Retinal pigment epithelial cell (primary cell): ENCODE measurements at regions not wholly inside any gene's neighbourhood (a gene's known extent, or its start where the extent isn't known, plus 50 kb on each side); places are given as distances from the start of the nearest gene placed in this dataset.

Source experiments
- DNase-seq: peaks from one replicate; pipeline ENCODE4 v3.0.0-alpha.2; 2010; ENCODE audit warnings: low read depth
- H3K4me3 ChIP-seq: 2 replicates; pipeline ENCODE4 v1.5.1; 2011; ENCODE audit warnings: mild to moderate bottlenecking, low read length, control low read depth, moderate library complexity
- CTCF ChIP-seq: conservative IDR thresholded peaks from 2 replicates; pipeline ENCODE4 v1.5.1; 2011; ENCODE audit warnings: low read depth, low read length, control low read depth, inconsistent platforms

- H3K4me3 ChIP-seq, result no peak overlapping the region
- TF ChIP-seq CTCF, result no peak
- DNase-seq, result no peak
Measured at GRCh38 chr2:239813261-239814115, 211.7 kb downstream of the NDUFA10 start.

GRCh38 chr2:239811806-239812560 lies 213.2 kb downstream of the NDUFA10 start:
- no peak for DNase-seq
- no peak overlapping the region for H3K4me3 ChIP-seq
- TF ChIP-seq CTCF, result no peak

GRCh38 chr2:239811111-239811781 lies 213.9 kb downstream of the NDUFA10 start:
- H3K4me3 ChIP-seq, result no peak overlapping the region
- no peak for DNase-seq
- no peak for TF ChIP-seq CTCF

GRCh38 chr2:239809391-239809790 lies 215.8 kb downstream of the NDUFA10 start:
- TF ChIP-seq CTCF, result no peak
- no peak for DNase-seq
- H3K4me3 ChIP-seq, result no peak overlapping the region

GRCh38 chr2:239807568-239807967 lies 217.6 kb downstream of the NDUFA10 start:
- H3K4me3 ChIP-seq, result no peak overlapping the region
- DNase-seq, result no peak
- TF ChIP-seq CTCF, result no peak

GRCh38 chr2:239806758-239807434 lies 218.2 kb downstream of the NDUFA10 start:
- no peak for TF ChIP-seq CTCF
- DNase-seq, result no peak
- H3K4me3 ChIP-seq, result no peak overlapping the region
